Keratinocyte (primary cell): ENCODE measurements at regions not wholly inside any gene's neighbourhood (a gene's known extent, or its start where the extent isn't known, plus 50 kb on each side); places are given as distances from the start of the nearest gene placed in this dataset.

Experiments
- DNase-seq: peaks from one replicate; pipeline ENCODE4 v3.0.0-alpha.2; 2011; ENCODE audit warnings: low read depth, missing footprints, low spot score
- FAIRE-seq: peaks from 2 replicates; lab custom pipeline; 2011; peaks lifted over from hg19 to GRCh38; lab: Jason Lieb, UNC
- H2AFZ ChIP-seq: 2 replicates; pipeline ENCODE4 v1.6.0; 2012; ENCODE audit warnings: low read length, control low read depth, inconsistent platforms; ENCODE audit not compliant: control insufficient read depth
- H3K27ac ChIP-seq: 2 replicates; pipeline ENCODE4 v1.5.1; 2011; ENCODE audit warnings: low read length; ENCODE audit not compliant: control insufficient read depth, insufficient read depth
- H3K27me3 ChIP-seq: 3 replicates; pipeline ENCODE4 v1.6.0; 2011; ENCODE audit warnings: low read length; ENCODE audit not compliant: control insufficient read depth, insufficient read depth; ENCODE audit errors: extremely low read depth
- H3K36me3 ChIP-seq, 2 experiments: 2 replicates in 1 of 2; 3 replicates in 1 of 2; pipeline ENCODE4 v1.5.1; 2011; ENCODE audit warnings: low read length in 2 of 2, mild to moderate bottlenecking in 1 of 2; ENCODE audit not compliant: control insufficient read depth in 2 of 2, insufficient read depth in 2 of 2; ENCODE audit errors: extremely low read depth in 1 of 2
- H3K4me1 ChIP-seq: 3 replicates; pipeline ENCODE4 v1.5.1; 2011; ENCODE audit warnings: low read length; ENCODE audit not compliant: control insufficient read depth, insufficient read depth; ENCODE audit errors: extremely low read depth
- H3K4me2 ChIP-seq: 3 replicates; pipeline ENCODE4 v1.6.0; 2011; ENCODE audit warnings: low read depth, low read length; ENCODE audit not compliant: control insufficient read depth, insufficient read depth; ENCODE audit errors: extremely low read depth
- H3K4me3 ChIP-seq, 3 experiments: fragments of 200-600 bp in 1 of 3; sonication (generic) in 1 of 3; 2 replicates in 2 of 3; 3 replicates in 1 of 3; pipeline ENCODE4 v1.5.1; 2011 to 2016; ENCODE audit warnings: low read length in 3 of 3, mild to moderate bottlenecking in 3 of 3, control low read depth in 2 of 3, inconsistent platforms in 1 of 3, low read depth in 1 of 3, mixed read lengths in 1 of 3, mixed run types in 1 of 3, moderate library complexity in 1 of 3; ENCODE audit not compliant: control insufficient read depth in 2 of 3, insufficient read depth in 2 of 3; ENCODE audit errors: extremely low read depth in 1 of 3
- H3K79me2 ChIP-seq: 2 replicates; pipeline ENCODE4 v1.6.0; 2012; ENCODE audit warnings: low read length; ENCODE audit not compliant: control insufficient read depth, insufficient read depth
- H3K9ac ChIP-seq: 3 replicates; pipeline ENCODE4 v1.6.0; 2011; ENCODE audit warnings: low read length; ENCODE audit not compliant: control insufficient read depth, insufficient read depth; ENCODE audit errors: extremely low read depth
- H3K9me1 ChIP-seq: 3 replicates; pipeline ENCODE4 v1.6.0; 2011; ENCODE audit warnings: low read length; ENCODE audit not compliant: control insufficient read depth, insufficient read depth; ENCODE audit errors: extremely low read depth
- H3K9me3 ChIP-seq: 2 replicates; pipeline ENCODE4 v1.5.1; 2012; ENCODE audit warnings: low read depth, low read length; ENCODE audit not compliant: control insufficient read depth
- H4K20me1 ChIP-seq: 3 replicates; pipeline ENCODE4 v1.6.0; 2011; ENCODE audit warnings: low read length; ENCODE audit not compliant: control insufficient read depth, insufficient read depth; ENCODE audit errors: extremely low read depth
- CTCF ChIP-seq, 3 experiments: IDR thresholded peaks in 1 of 3; conservative IDR thresholded peaks in 1 of 3; optimal IDR thresholded peaks in 1 of 3; 2 replicates in 2 of 3; 3 replicates in 1 of 3; pipeline versions ENCODE3 to v1.5.1; 2011; ENCODE audit warnings: low read length in 3 of 3, mild to moderate bottlenecking in 3 of 3, moderate library complexity in 2 of 3, control low read depth in 1 of 3, inconsistent platforms in 1 of 3; ENCODE audit not compliant: insufficient read depth in 2 of 3; ENCODE audit errors: extremely low read depth in 1 of 3
- EZH2 ChIP-seq: IDR thresholded peaks from one replicate; pipeline ENCODE4 v1.6.1; 2012; ENCODE audit warnings: inconsistent platforms, mild to moderate bottlenecking, low read length, moderate library complexity
- dilution Hi-C: fragments of 300-500 bp; cut with MboI; formaldehyde crosslinking; loops from one replicate; pipeline ENCODE4 v1.7.0; 2020; ENCODE audit warnings: low sequenced_read_pairs; ENCODE audit not compliant: extremely low pct_ligation_motif_present

DNA sequence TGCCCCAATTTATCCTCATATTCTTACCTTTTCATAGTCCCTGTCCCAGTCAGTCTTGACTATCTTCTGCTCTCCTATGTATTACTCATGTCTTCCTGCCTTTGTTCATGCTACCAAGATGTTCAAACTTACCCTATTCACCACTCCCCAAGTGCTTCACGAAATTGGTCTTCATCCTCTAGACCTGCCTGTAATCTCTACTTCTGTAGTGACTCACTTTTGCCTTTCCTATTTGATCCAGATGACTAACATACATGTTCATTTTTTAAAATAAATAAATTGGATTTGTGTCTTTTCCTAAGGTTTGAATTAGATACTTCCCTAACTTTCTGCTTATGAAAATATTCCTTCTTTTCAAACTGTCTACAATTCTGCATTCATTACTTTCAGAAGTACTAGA is 107.7 kb upstream of the PPM1H start:
- Histone ChIP-seq H3K4me2 (no peak overlapping the region), H3K27ac (no peak overlapping the region), H3K79me2 (no peaks in the 10 kb centered on the region), H3K4me3 (no peak overlapping the region), H3K4me1 (peaks cover 8% of the 10 kb centered on the region), H3K9me3 (no peaks in the 10 kb centered on the region), H3K9me1 (no peaks in the 10 kb centered on the region), H4K20me1 (no peaks in the 10 kb centered on the region), H2AFZ (no peak overlapping the region), H3K27me3 (no peaks in the 10 kb centered on the region), H3K9ac (no peak overlapping the region), H3K36me3 (no peaks in the 10 kb centered on the region)
- no peak for FAIRE-seq
- dilution Hi-C loops, result no loop called here
- TF ChIP-seq CTCF (optimal IDR thresholded peaks at IDR 0.05 in 1 of 3, IDR thresholded peaks at IDR 0.05 in 1 of 3, conservative IDR thresholded peaks at IDR 0.05 in 1 of 3; ENCODE audit: extremely low read depth in 1 of 3, insufficient read depth in 2 of 3, low read length in 3 of 3) (no peak), EZH2 (no peak)
- no peak for DNase-seq

DNA sequence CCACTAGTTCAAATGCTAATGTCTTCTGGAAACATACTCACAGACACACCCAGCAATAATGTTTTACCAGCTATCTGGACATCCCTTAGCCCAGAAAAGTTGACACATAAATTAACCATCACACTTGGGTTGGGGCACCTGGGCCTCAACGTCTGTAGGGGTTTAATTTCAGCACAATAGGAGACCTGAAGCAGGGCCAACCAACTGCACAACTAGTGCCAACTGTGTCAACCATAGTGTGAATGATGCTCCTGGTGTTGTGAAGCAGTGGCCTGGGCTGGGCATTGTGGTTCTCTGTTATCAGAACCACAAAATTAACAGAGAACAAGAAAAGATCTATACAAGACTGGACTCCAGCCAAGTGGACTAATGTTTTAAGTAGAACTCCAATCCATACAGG is 106.7 kb upstream of the PPM1H start:
- TF ChIP-seq EZH2 (no peak), CTCF (optimal IDR thresholded peaks at IDR 0.05 in 1 of 3, IDR thresholded peaks at IDR 0.05 in 1 of 3, conservative IDR thresholded peaks at IDR 0.05 in 1 of 3; ENCODE audit: extremely low read depth in 1 of 3, insufficient read depth in 2 of 3, low read length in 3 of 3) (no peak)
- dilution Hi-C loops, result no loop called here
- H4K20me1 ChIP-seq, result no peaks in the 10 kb centered on the region
- no peak overlapping the region for H3K4me2 ChIP-seq
- H2AFZ ChIP-seq, result no peak overlapping the region
- no peak overlapping the region for H3K4me3 ChIP-seq
- H3K9me1 ChIP-seq, result no peaks in the 10 kb centered on the region
- no peaks in the 10 kb centered on the region for H3K79me2 ChIP-seq
- peaks cover 6% of the 10 kb centered on the region for H3K27me3 ChIP-seq
- FAIRE-seq (no peak), DNase-seq (no peak)
- peaks cover 8% of the 10 kb centered on the region for H3K4me1 ChIP-seq
- no peaks in the 10 kb centered on the region for H3K36me3 ChIP-seq
- H3K9me3 ChIP-seq, result no peaks in the 10 kb centered on the region
- no peak overlapping the region for H3K9ac ChIP-seq
- H3K27ac ChIP-seq, result no peak overlapping the region
